Mesendoderm (in vitro differentiated cells): ENCODE measurements at regions not wholly inside any gene's neighbourhood (a gene's known extent, or its start where the extent isn't known, plus 50 kb on each side); places are given as distances from the start of the nearest gene placed in this dataset.
A peak's percentile ranks its signal among the peaks of the same experiment; 100 is the strongest.

Experiments used
- DNase-seq: peaks from one replicate; pipeline ENCODE4 v3.0.0; 2013
- H2AK5ac ChIP-seq: 2 replicates; pipeline ENCODE4 v1.6.1; 2013; ENCODE audit warnings: low read length, inconsistent platforms
- H2BK120ac ChIP-seq: 2 replicates; pipeline ENCODE4 v1.6.1; 2013; ENCODE audit warnings: low read depth, mild to moderate bottlenecking, low read length, moderate library complexity, mixed read lengths
- H2BK15ac ChIP-seq: replicated peaks from 2 replicates; pipeline ENCODE4 v1.6.1; 2013; ENCODE audit warnings: low read depth, mild to moderate bottlenecking, moderate library complexity
- H2BK5ac ChIP-seq: 2 replicates; pipeline ENCODE4 v1.6.1; 2013; ENCODE audit warnings: low read length, inconsistent platforms
- H3K18ac ChIP-seq: 2 replicates; pipeline ENCODE4 v1.6.1; 2013; ENCODE audit warnings: mild to moderate bottlenecking, low read length, mixed read lengths
- H3K23ac ChIP-seq: one replicate; pipeline ENCODE4 v1.6.1; 2013; ENCODE audit warnings: low read length
- H3K27ac ChIP-seq: 2 replicates; pipeline ENCODE4 v1.5.1; 2013; ENCODE audit warnings: low read depth, mild to moderate bottlenecking, inconsistent platforms, low read length, moderate library complexity
- H3K27me3 ChIP-seq: 2 replicates; pipeline ENCODE4 v1.6.1; 2013; ENCODE audit warnings: low read length, control low read depth, mild to moderate bottlenecking, inconsistent platforms; ENCODE audit not compliant: insufficient read depth, poor library complexity
- H3K36me3 ChIP-seq: 2 replicates; pipeline ENCODE4 v1.6.1; 2013; ENCODE audit warnings: low read length, inconsistent platforms; ENCODE audit not compliant: control insufficient read depth, insufficient read depth
- H3K4ac ChIP-seq: one replicate; pipeline ENCODE4 v1.6.1; 2013; ENCODE audit warnings: low read depth, mild to moderate bottlenecking, low read length, moderate library complexity
- H3K4me1 ChIP-seq: 2 replicates; pipeline ENCODE4 v1.6.1; 2013; ENCODE audit warnings: low read depth, low read length, inconsistent platforms; ENCODE audit not compliant: control insufficient read depth
- H3K4me2 ChIP-seq: 2 replicates; pipeline ENCODE4 v1.6.1; 2013; ENCODE audit warnings: low read length
- H3K4me3 ChIP-seq: 2 replicates; pipeline ENCODE4 v1.5.1; 2013; ENCODE audit warnings: mild to moderate bottlenecking, low read length
- H3K56ac ChIP-seq: one replicate; pipeline ENCODE4 v1.6.1; 2013; ENCODE audit warnings: low read length
- H3K79me1 ChIP-seq: 2 replicates; pipeline ENCODE4 v1.6.1; 2013; ENCODE audit warnings: low read length, inconsistent platforms
- H3K79me2 ChIP-seq: 2 replicates; pipeline ENCODE4 v1.6.1; 2013; ENCODE audit warnings: mild to moderate bottlenecking, low read length; ENCODE audit not compliant: control insufficient read depth, insufficient read depth
- H3K9ac ChIP-seq: 2 replicates; pipeline ENCODE4 v1.6.1; 2013; ENCODE audit warnings: low read length, inconsistent platforms
- H4K5ac ChIP-seq: one replicate; pipeline ENCODE4 v1.6.1; 2013; ENCODE audit warnings: low read length
- H4K8ac ChIP-seq: one replicate; pipeline ENCODE4 v1.6.1; 2013; ENCODE audit warnings: low read depth, mild to moderate bottlenecking, control low read depth, low read length, moderate library complexity
- WGBS: extraction: QIAGEN DNeasy Blood & Tissue Kit; methylation state at CpG from one replicate; pipeline ENCODE4 v1.1.7; 2013; ENCODE audit warnings: low lambda C conversion rate, missing lambda C conversion rate; ENCODE audit not compliant: insufficient coverage; ENCODE audit errors: extremely low coverage; 5-methylcytosine and 5-hydroxymethylcytosine counted together

DNA sequence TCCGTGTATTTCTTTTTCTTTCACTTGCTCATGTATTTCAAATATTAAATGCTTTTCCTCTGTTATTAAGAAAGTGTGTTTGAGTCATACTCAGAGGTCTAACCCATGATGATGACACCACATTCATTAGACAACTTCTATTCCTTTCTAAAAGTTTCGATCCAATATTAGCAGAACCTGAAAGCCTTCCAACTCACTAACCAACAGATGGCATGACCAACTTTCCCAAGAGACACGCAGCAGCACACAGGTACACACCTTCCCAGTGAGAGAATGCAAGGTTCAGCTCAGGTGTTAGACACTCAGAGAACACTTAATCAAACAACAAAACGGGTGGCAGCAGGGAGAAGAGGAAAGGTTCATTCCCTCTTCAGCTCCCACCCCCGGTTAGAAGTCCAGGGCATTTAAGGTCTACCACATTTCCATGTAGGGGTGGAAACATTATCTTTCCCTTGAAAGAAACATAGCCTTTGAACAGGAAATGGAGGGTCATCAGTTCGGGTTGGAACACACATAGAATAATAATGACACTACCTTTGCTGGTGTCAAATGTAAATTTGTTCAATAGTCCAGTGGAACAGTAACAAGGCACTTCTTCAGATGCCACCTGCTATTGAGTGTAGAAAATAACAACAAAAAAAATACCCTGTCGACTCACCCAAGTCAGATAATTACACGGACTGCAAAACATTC, 404.2 kb downstream of the COG6 start:
- Histone ChIP-seq H2BK5ac (no peak overlapping the region), H3K4me3 (no peak overlapping the region), H2BK120ac (no peak overlapping the region), H3K4me1 (no peaks in the 10 kb centered on the region), H3K36me3 (no peaks in the 10 kb centered on the region), H2AK5ac (no peak overlapping the region), H3K4ac (no peak overlapping the region), H3K79me1 (no peaks in the 10 kb centered on the region), H3K56ac (no peak overlapping the region), H2BK15ac (no peak overlapping the region), H3K79me2 (no peaks in the 10 kb centered on the region), H3K4me2 (no peak overlapping the region), H3K27ac (no peak overlapping the region), H4K5ac (no peak overlapping the region), H3K27me3 (no peaks in the 10 kb centered on the region), H3K23ac (no peak overlapping the region), H3K18ac (no peak overlapping the region), H4K8ac (no peak overlapping the region), H3K9ac (no peak overlapping the region)
- WGBS: no CpG with 5 or more reads among the region's 8 CpGs
- DNase-seq: no peak

GRCh38 chr13:40060296-40061007, 405.0 kb downstream of the COG6 start:
- no peak overlapping the region for H2AK5ac ChIP-seq
- H2BK120ac ChIP-seq: no peak overlapping the region
- no peak overlapping the region for H3K56ac ChIP-seq
- no peak overlapping the region for H3K4ac ChIP-seq
- H2BK5ac ChIP-seq: no peak overlapping the region
- no peaks in the 10 kb centered on the region for H3K36me3 ChIP-seq
- no peaks in the 10 kb centered on the region for H3K4me1 ChIP-seq
- no peaks in the 10 kb centered on the region for H3K27me3 ChIP-seq
- no peak overlapping the region for H3K23ac ChIP-seq
- H3K79me1 ChIP-seq: no peaks in the 10 kb centered on the region
- H4K5ac ChIP-seq: no peak overlapping the region
- H3K79me2 ChIP-seq: no peaks in the 10 kb centered on the region
- H3K4me2 ChIP-seq: no peak overlapping the region
- H3K4me3 ChIP-seq: no peak overlapping the region
- H3K18ac ChIP-seq: no peak overlapping the region
- DNase-seq: no peak
- H3K27ac ChIP-seq: no peak overlapping the region
- H4K8ac ChIP-seq: no peak overlapping the region
- WGBS: no CpG with 5 or more reads among the region's 4 CpGs
- H2BK15ac ChIP-seq: no peak overlapping the region
- no peak overlapping the region for H3K9ac ChIP-seq

DNA sequence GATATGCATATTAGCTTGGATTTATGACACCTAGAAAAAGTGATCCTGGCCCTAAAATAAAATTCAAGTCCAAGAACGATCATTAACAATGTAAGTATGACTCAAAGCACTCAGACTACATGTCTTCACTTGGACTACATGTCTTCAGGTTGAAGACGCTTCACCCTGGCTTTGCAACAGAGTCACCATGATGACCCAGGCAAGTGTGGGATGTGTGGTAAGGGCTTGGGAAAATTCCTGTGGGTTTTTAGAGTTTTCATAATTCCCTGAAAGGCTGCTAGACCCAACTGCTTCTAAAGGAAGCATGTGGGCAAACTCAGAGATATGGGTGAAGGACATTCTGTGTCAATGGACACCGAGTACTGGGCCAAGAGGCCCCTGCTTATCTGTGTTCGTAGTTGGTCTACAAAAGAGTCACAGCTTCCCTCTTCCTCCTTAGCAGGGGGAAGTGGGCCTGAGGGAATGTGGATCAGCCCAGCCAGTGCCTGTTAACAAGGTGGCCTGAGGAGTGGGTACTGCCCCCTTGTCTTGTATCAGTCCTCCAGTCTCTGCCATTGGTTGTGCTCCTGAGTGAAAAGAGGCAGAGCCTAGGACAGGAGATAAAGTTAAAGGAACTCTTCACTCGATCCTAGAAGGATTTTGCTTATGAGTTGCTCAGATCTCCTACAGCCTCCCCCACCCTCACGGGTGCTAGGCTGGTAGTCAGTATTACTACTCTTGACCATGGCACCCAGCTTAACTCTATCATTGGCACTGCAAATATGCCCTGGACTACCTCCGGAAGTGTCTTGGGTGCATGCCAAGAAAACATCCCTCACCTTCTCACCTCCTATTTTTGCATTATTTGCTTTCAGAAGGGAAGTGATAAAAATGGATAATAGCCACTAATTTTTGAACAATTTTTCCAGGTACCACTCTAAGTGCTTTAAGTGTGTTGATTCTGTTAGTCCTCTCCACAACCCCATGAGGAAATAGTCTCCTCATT, 406.3 kb downstream of the COG6 start:
- Histone ChIP-seq H3K4me1 (no peaks in the 10 kb centered on the region), H3K79me2 (no peaks in the 10 kb centered on the region), H3K9ac (no peak overlapping the region)

DNA sequence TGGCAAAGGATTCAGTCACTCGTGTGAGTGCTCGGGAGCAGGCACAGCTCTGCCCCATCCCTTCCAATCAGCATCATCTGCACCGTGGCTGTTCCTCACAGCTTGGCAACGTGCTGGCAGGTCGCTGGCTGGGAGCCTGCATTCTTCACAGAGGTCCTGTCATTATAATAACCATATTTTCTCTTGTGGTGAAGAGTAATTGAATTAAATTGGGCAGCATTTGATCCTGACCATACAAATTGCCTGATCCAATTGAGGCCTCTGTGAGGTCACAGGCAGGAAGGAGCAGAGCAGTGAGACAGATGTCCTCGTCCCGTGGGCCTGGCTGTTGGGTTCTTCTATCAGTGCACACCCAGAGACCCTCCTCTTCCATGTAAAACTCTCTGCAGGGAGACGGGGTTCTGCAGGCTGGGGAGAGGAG, 407.8 kb downstream of the COG6 start:
- DNase-seq: no peak
- Histone ChIP-seq H3K79me1 (no peaks in the 10 kb centered on the region), H3K4ac (no peak overlapping the region), H3K4me1 (no peaks in the 10 kb centered on the region), H3K79me2 (no peaks in the 10 kb centered on the region), H3K56ac (no peak overlapping the region), H3K4me2 (no peak overlapping the region), H4K8ac (no peak overlapping the region), H2BK5ac (no peak overlapping the region), H3K18ac (no peak overlapping the region), H4K5ac (no peak overlapping the region), H3K23ac (no peak overlapping the region), H2BK120ac (no peak overlapping the region), H3K9ac (no peak overlapping the region), H3K27me3 (no peaks in the 10 kb centered on the region), H2BK15ac (no peak overlapping the region), H3K4me3 (no peak overlapping the region), H2AK5ac (no peak overlapping the region), H3K27ac (no peak overlapping the region), H3K36me3 (no peaks in the 10 kb centered on the region)
- WGBS: no CpG with 5 or more reads among the region's 8 CpGs

More for the DNA sequence above, 406.3 kb downstream of the COG6 start:
- no peak overlapping the region for H2BK5ac ChIP-seq
- H3K56ac ChIP-seq: no peak overlapping the region
- no peaks in the 10 kb centered on the region for H3K27me3 ChIP-seq
- H2BK120ac ChIP-seq: no peak overlapping the region
- no peak overlapping the region for H2AK5ac ChIP-seq
- no CpG with 5 or more reads among the region's 7 CpGs for WGBS
- DNase-seq: no peak
- H4K8ac ChIP-seq: no peak overlapping the region
- H3K4ac ChIP-seq: no peak overlapping the region
- no peak overlapping the region for H3K23ac ChIP-seq
- no peak overlapping the region for H4K5ac ChIP-seq
- H3K4me3 ChIP-seq: no peak overlapping the region
- H3K79me1 ChIP-seq: no peaks in the 10 kb centered on the region
- no peak overlapping the region for H3K4me2 ChIP-seq
- no peak overlapping the region for H3K27ac ChIP-seq
- H2BK15ac ChIP-seq: no peak overlapping the region
- H3K18ac ChIP-seq: no peak overlapping the region
- H3K36me3 ChIP-seq: no peaks in the 10 kb centered on the region

DNA sequence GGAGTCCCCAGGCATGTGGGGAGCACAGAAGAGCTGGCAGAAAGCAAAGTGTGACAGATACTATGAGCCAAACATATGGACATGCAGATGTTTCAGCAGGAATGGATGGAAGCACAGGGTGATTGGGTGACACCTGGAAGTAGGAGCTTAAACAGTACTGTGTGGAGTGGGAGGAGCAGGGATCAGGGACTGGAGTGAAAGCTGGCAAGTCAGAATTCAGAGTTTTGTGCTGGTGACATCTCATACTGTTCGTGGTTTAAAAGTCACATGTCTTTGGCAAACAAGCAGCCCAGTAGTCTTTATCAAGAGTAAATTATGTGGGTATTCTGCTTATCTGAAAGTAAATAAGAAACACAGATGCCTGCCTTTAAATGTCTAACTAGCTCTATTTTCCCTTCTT, 408.2 kb downstream of the COG6 start:
- DNase-seq: peak; percentile 18

More for the DNA sequence above, 408.2 kb downstream of the COG6 start:
- Histone ChIP-seq H3K23ac (no peak overlapping the region), H3K36me3 (no peaks in the 10 kb centered on the region), H2BK5ac (no peak overlapping the region), H4K8ac (no peak overlapping the region), H3K27me3 (no peaks in the 10 kb centered on the region), H3K4me2 (no peak overlapping the region), H3K79me2 (no peaks in the 10 kb centered on the region), H2AK5ac (no peak overlapping the region), H3K4me3 (no peak overlapping the region), H4K5ac (no peak overlapping the region), H2BK15ac (no peak overlapping the region), H2BK120ac (no peak overlapping the region), H3K4me1 (no peaks in the 10 kb centered on the region), H3K27ac (no peak overlapping the region), H3K9ac (no peak overlapping the region), H3K18ac (no peak overlapping the region), H3K4ac (no peak overlapping the region), H3K79me1 (no peaks in the 10 kb centered on the region), H3K56ac (no peak overlapping the region)
- no CpG with 5 or more reads among the region's 1 CpG for WGBS
